Nephron progenitor cell (in vitro differentiated cells): ENCODE measurements at regions not wholly inside any gene's neighbourhood (a gene's known extent, or its start where the extent isn't known, plus 50 kb on each side); places are given as distances from the start of the nearest gene placed in this dataset.
A peak's percentile ranks its signal among the peaks of the same experiment; 100 is the strongest.

Experiments
- DNase-seq: peaks from one replicate; pipeline ENCODE4 v3.0.0; 2021
- H3K27ac Mint-ChIP-seq: 2 replicates; pipeline ENCODE4 v1.8.0; 2021; ENCODE audit warnings: mild to moderate bottlenecking, moderate library complexity, mixed read lengths
- H3K27me3 Mint-ChIP-seq: 2 replicates; pipeline ENCODE4 v1.8.0; 2021; ENCODE audit warnings: mild to moderate bottlenecking, low read depth, mixed read lengths; ENCODE audit not compliant: poor library complexity
- H3K36me3 Mint-ChIP-seq: 2 replicates; pipeline ENCODE4 v1.8.0; 2021; ENCODE audit warnings: low read depth, mixed read lengths
- H3K4me1 Mint-ChIP-seq: 2 replicates; pipeline ENCODE4 v1.8.0; 2021; ENCODE audit warnings: mixed read lengths
- H3K4me3 Mint-ChIP-seq: 2 replicates; pipeline ENCODE4 v1.8.0; 2021; ENCODE audit warnings: mild to moderate bottlenecking, moderate library complexity, mixed read lengths
- H3K9me3 Mint-ChIP-seq: 2 replicates; pipeline ENCODE4 v1.8.0; 2021; ENCODE audit warnings: mild to moderate bottlenecking, moderate library complexity, mixed read lengths
- CTCF ChIP-seq: fragments of 200-600 bp; sonication (generic); IDR thresholded peaks from 2 replicates; pipeline ENCODE4 v1.5.0; 2021; ENCODE audit warnings: antibody characterized with exemption

GRCh38 chr6:163940705-163941623, 526.4 kb downstream of the QKI start:
- TF ChIP-seq CTCF: no peak
- Mint-ChIP-seq H3K27me3 (peaks cover 22% of the 10 kb centered on the region), H3K27ac (peak overlapping the region; percentile 45), H3K9me3 (no peaks in the 10 kb centered on the region), H3K4me1 (peaks cover 53% of the 10 kb centered on the region), H3K36me3 (no peaks in the 10 kb centered on the region), H3K4me3 (no peak overlapping the region)
- no peak for DNase-seq

DNA sequence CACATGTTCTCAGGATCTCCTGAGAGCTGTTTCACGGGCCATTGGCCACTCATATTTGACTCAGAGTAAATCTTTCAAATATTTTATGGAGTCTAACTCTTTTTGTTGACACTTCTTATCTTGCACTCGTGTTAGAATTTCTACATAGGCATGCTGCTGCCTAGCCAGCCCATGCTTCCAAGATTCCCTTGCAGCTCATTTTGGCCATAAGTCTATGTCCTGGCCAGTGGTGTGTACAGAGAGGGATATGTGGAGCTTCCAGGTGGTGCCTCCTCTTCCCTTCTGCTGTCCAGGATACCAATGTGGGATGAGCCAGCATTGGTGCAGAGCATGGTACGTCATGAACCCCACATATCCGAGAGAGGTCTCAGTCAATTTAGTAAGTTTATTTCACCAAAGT, 522.6 kb downstream of the QKI start:
- no peak overlapping the region for H3K4me3 Mint-ChIP-seq
- no peak for DNase-seq
- peaks cover 19% of the 10 kb centered on the region for H3K4me1 Mint-ChIP-seq
- peaks cover 7% of the 10 kb centered on the region for H3K27me3 Mint-ChIP-seq
- no peaks in the 10 kb centered on the region for H3K36me3 Mint-ChIP-seq
- TF ChIP-seq CTCF: no peak
- no peak overlapping the region for H3K27ac Mint-ChIP-seq
- no peaks in the 10 kb centered on the region for H3K9me3 Mint-ChIP-seq

GRCh38 chr6:163935158-163935762, 520.7 kb downstream of the QKI start:
- Mint-ChIP-seq H3K9me3 (no peaks in the 10 kb centered on the region), H3K4me3 (no peak overlapping the region), H3K36me3 (no peaks in the 10 kb centered on the region), H3K27ac (peak overlapping the region; percentile 8), H3K4me1 (peaks cover 4% of the 10 kb centered on the region), H3K27me3 (peaks cover 5% of the 10 kb centered on the region)
- DNase-seq: no peak
- no peak for TF ChIP-seq CTCF

DNA sequence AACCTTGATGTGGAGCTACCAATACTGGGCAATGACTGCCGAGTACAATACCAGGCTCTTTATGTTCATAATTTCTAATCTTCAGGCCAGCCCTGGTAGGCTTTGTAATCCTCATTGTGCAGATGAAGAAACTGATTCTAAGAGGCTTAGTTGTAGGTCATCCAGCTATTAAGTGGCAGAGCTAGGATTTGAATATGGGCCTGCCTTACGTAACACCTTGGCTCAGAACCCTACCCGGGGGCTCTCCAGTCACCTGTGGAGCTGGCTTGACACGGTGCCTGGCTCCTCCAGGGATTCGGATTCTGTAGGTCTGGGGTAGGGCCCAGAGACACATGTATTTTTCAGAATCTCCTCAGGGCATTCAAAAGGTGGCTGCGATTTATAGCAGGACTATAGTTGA, 515.5 kb downstream of the QKI start:
- H3K27me3 Mint-ChIP-seq: peaks cover 7% of the 10 kb centered on the region
- no peak overlapping the region for H3K27ac Mint-ChIP-seq
- H3K9me3 Mint-ChIP-seq: no peaks in the 10 kb centered on the region
- H3K4me1 Mint-ChIP-seq: no peaks in the 10 kb centered on the region
- no peak overlapping the region for H3K4me3 Mint-ChIP-seq
- H3K36me3 Mint-ChIP-seq: no peaks in the 10 kb centered on the region
- TF ChIP-seq CTCF: no peak
- DNase-seq: no peak

DNA sequence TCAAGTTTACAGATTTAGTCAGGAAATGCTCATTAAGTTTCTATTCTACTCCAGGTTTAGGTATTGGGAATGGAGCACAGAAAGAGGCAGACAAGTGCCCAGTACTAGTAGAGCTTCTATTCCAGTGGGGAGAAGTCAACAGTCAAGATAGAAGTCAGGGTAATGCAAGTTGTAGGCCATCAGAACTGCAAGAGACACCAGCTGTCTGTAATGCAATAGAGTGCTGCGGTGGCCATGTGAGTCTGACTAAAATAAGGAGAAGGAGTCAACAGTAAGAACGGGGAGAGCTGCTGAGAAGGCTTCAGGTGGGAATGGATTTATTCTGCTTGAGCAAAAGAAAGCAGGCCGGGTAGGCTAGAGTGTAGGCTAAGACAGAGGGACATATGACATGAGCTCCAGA, 515.0 kb downstream of the QKI start:
- Mint-ChIP-seq H3K9me3 (no peaks in the 10 kb centered on the region), H3K4me1 (no peaks in the 10 kb centered on the region), H3K27ac (no peak overlapping the region), H3K36me3 (no peaks in the 10 kb centered on the region), H3K4me3 (no peak overlapping the region), H3K27me3 (peaks cover 7% of the 10 kb centered on the region)
- no peak for DNase-seq
- TF ChIP-seq CTCF: no peak
